Progenitor cell of endocrine pancreas (in vitro differentiated cells): ENCODE measurements at regions not wholly inside any gene's neighbourhood (a gene's known extent, or its start where the extent isn't known, plus 50 kb on each side); places are given as distances from the start of the nearest gene placed in this dataset.

Source experiments
- DNase-seq: peaks from one replicate; pipeline ENCODE4 v3.0.0; 2021; ENCODE audit warnings: low spot score; ENCODE audit not compliant: unreplicated experiment
- H3K27ac Mint-ChIP-seq: 2 replicates; pipeline ENCODE4 v1.8.0; 2021; ENCODE audit warnings: mild to moderate bottlenecking, moderate library complexity, mixed read lengths
- H3K27me3 Mint-ChIP-seq: 2 replicates; pipeline ENCODE4 v1.8.0; 2021; ENCODE audit warnings: mixed read lengths
- H3K36me3 Mint-ChIP-seq: 2 replicates; pipeline ENCODE4 v1.8.0; 2022; ENCODE audit warnings: mixed read lengths; ENCODE audit not compliant: insufficient read depth
- H3K4me1 Mint-ChIP-seq: 2 replicates; pipeline ENCODE4 v1.8.0; 2021; ENCODE audit warnings: low read depth, mixed read lengths
- H3K4me3 Mint-ChIP-seq: 2 replicates; pipeline ENCODE4 v1.8.0; 2021; ENCODE audit warnings: low read depth, mild to moderate bottlenecking, moderate library complexity, mixed read lengths
- H3K9me3 Mint-ChIP-seq: 2 replicates; pipeline ENCODE4 v1.8.0; 2021; ENCODE audit warnings: low read depth, mixed read lengths
- CTCF ChIP-seq: fragments of 200-600 bp; sonication (generic); IDR thresholded peaks from one replicate; pipeline ENCODE4 v1.5.0; 2021; ENCODE audit warnings: antibody characterized with exemption, mild to moderate bottlenecking; ENCODE audit not compliant: unreplicated experiment

DNA sequence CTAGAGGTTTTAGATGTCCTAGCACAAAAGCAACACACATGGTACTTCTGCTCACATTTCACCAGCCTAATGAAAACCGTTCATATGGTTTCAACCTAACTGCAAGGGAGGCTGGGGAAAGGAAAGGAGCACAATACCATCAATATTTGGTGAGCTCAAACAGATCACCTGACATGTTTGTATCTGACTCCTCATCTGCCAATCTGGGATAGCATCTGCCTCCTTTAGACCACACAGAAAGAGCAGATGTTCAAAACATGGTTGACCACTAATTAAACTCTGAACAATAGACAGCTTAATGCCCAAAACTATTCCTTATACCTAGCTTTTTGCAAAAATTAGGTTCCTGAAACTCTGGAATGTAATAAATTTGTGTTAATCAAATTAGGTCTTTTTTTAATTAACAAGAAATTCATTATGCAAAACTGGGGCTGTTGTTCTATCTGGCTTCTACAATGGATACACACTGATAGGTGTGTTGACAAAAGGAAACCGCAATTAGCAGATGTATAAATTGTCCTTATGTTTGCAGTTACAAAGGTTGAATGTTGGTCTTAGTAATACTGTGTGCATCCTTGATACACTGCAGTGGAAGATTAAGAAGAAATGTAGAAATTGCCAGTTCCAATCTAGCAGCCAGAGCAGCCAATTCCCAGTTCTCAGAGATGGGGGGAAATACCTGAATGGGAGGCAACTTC lies 89.3 kb downstream of the DUSP6 start:
- Mint-ChIP-seq H3K27me3 (no peaks in the 10 kb centered on the region), H3K9me3 (peaks cover 5% of the 10 kb centered on the region), H3K36me3 (no peaks in the 10 kb centered on the region), H3K4me3 (no peak overlapping the region), H3K4me1 (peaks cover 15% of the 10 kb centered on the region), H3K27ac (no peak overlapping the region)
- TF ChIP-seq CTCF = no peak
- no peak for DNase-seq

- Mint-ChIP-seq H3K9me3 (peaks cover 6% of the 10 kb centered on the region), H3K4me1 (peaks cover 15% of the 10 kb centered on the region), H3K4me3 (no peak overlapping the region), H3K27me3 (no peaks in the 10 kb centered on the region), H3K36me3 (no peaks in the 10 kb centered on the region), H3K27ac (no peak overlapping the region)
- DNase-seq = no peak
- TF ChIP-seq CTCF = no peak
These were observed 90.3 kb downstream of the DUSP6 start for GRCh38 chr12:89261982-89262381.

DNA sequence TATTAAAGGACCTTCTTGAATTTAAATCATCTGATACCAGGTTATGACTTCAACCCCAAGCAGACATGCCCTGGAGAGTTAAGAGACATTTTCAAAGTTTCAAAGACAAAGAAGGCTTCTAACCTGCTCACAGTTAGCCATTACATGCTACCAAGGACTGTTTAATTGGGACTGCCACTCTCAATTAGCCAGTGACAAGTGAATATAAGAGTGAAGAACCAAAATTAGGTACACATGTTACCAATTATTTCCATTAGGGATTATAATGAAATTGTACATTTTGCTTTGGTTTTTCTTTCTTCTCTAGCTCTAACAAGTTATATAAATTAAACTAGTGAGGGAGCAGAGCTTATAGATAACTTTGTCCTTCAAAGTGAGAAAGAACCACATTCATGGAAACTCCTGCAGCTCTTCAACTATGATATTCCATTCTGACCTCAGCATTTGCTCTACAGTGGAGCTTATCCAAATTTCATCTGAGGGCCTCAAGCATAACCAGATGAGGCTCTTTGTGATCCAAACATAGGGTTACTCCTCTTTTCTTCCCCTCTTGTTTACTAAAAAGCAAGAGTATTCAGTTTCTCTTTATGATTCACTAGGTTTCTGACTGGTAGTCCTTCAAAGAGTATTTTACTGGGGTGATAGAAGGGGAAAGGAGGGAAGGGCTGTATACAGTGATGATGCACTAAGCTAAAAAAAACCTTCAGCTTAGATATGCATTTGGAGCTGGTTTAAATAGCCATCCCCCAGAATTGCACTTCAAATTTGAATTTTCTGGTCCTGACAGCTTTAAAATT lies 91.3 kb downstream of the DUSP6 start:
- TF ChIP-seq CTCF = no peak
- Mint-ChIP-seq H3K4me3 (no peak overlapping the region), H3K27me3 (no peaks in the 10 kb centered on the region), H3K36me3 (no peaks in the 10 kb centered on the region), H3K4me1 (peaks cover 15% of the 10 kb centered on the region), H3K27ac (no peak overlapping the region), H3K9me3 (peaks cover 6% of the 10 kb centered on the region)
- DNase-seq = no peak

DNA sequence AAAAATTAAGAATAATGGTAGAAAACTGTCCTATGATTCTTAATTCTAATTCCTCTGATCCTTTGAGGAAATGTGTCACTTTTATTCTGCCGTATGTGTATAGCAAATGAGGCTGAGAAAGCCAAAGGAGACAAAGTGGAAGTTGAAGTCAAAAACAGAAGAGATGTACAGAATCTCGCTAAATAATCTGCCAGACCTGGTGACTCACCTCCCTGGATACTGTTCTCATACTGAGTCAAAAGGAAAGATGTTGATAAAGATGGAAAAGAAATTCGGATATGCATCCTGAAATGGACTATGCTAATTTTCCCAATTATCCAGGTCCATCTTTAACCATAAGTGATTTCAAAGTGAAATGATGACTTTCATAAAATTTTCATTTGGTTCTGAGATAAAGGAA lies 92.5 kb downstream of the DUSP6 start:
- Mint-ChIP-seq H3K4me1 (peaks cover 15% of the 10 kb centered on the region), H3K27me3 (no peaks in the 10 kb centered on the region), H3K36me3 (no peaks in the 10 kb centered on the region), H3K27ac (no peak overlapping the region), H3K4me3 (no peak overlapping the region), H3K9me3 (peaks cover 6% of the 10 kb centered on the region)
- no peak for TF ChIP-seq CTCF
- DNase-seq = no peak

GRCh38 chr12:89258240-89258969 lies 93.9 kb downstream of the DUSP6 start:
- Mint-ChIP-seq H3K27ac (no peak overlapping the region), H3K27me3 (no peaks in the 10 kb centered on the region), H3K36me3 (no peaks in the 10 kb centered on the region), H3K4me1 (peaks cover 6% of the 10 kb centered on the region), H3K9me3 (peaks cover 10% of the 10 kb centered on the region), H3K4me3 (no peak overlapping the region)
- DNase-seq = no peak
- TF ChIP-seq CTCF = no peak
